ENCODE measurements at regions not wholly inside any gene's neighbourhood (a gene's known extent, or its start where the extent isn't known, plus 50 kb on each side); places are given as distances from the start of the nearest gene placed in this dataset.

DNA sequence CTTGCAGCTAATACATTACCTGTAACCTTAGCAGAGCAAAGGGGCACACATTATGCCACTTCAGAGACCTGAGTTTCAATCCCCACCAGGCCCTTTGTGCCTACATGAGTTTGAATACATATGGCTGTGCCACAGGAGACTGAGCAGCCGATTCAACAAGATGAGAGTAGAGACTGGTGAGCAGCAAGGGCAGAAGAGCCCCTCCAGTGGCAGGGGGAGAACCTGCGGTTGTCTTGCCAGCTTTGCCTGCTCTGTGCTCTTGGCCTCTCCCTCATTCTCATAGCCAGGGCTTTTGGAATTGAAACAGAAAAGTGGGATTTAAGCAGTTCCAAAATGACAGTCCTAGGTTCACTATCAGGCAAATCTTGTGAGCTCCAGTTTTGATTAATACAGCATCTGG, 52.3 kb upstream of the CLNK start:
- TF ChIP-seq POLR2A (IDR thresholded peaks at IDR 0.05; ENCODE audit: control extremely low read depth in 1 of 2, low read depth in 2 of 2, low read length in 2 of 2) (no peak), BRCA1 (IDR thresholded peaks at IDR 0.05; ENCODE audit: low read depth, low read length) (no peak), EZH2 (IDR thresholded peaks at IDR 0.05; ENCODE audit: low read depth, low read length, severe bottlenecking) (no peak), TCF12 (IDR thresholded peaks at IDR 0.05; ENCODE audit: low read depth, low read length) (no peak), EP300 (IDR thresholded peaks at IDR 0.05; ENCODE audit: borderline replicate concordance in 1 of 2, low read depth in 2 of 2, low read length in 2 of 2) (no peak)
- TF ChIP-seq, protein P1, sequence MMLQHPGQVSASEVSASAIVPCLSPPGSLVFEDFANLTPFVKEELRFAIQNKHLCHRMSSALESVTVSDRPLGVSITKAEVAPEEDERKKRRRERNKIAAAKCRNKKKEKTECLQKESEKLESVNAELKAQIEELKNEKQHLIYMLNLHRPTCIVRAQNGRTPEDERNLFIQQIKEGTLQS (IDR thresholded peaks at IDR 0.05; ENCODE audit: insufficient read depth, low read depth, low read length): no peak
- TF ChIP-seq, protein P2, sequence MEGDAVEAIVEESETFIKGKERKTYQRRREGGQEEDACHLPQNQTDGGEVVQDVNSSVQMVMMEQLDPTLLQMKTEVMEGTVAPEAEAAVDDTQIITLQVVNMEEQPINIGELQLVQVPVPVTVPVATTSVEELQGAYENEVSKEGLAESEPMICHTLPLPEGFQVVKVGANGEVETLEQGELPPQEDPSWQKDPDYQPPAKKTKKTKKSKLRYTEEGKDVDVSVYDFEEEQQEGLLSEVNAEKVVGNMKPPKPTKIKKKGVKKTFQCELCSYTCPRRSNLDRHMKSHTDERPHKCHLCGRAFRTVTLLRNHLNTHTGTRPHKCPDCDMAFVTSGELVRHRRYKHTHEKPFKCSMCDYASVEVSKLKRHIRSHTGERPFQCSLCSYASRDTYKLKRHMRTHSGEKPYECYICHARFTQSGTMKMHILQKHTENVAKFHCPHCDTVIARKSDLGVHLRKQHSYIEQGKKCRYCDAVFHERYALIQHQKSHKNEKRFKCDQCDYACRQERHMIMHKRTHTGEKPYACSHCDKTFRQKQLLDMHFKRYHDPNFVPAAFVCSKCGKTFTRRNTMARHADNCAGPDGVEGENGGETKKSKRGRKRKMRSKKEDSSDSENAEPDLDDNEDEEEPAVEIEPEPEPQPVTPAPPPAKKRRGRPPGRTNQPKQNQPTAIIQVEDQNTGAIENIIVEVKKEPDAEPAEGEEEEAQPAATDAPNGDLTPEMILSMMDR (IDR thresholded peaks at IDR 0.05; ENCODE audit: control extremely low read depth in 1 of 3, insufficient read depth in 1 of 3, low read depth in 1 of 3, low read length in 3 of 3): peak; percentile 29 to 53 (median 45)

Measured in H1 (cell line).